Neural cell (in vitro differentiated cells): ENCODE measurements at regions not wholly inside any gene's neighbourhood (a gene's known extent, or its start where the extent isn't known, plus 50 kb on each side); places are given as distances from the start of the nearest gene placed in this dataset.

Experiments used
- EP300 ChIP-seq: fragments of 450-650 bp; conservative IDR thresholded peaks from 2 replicates; pipeline ENCODE4 v1.6.1; 2014; ENCODE audit warnings: antibody characterized with exemption, mild to moderate bottlenecking, moderate library complexity; ENCODE audit not compliant: poor library complexity, severe bottlenecking
- EZH2 ChIP-seq: fragments of 200-600, 300-800 bp; shearing (Covaris generic), sonication (generic); IDR thresholded peaks from 2 replicates; pipeline ENCODE4 v1.6.1; 2014; ENCODE audit warnings: antibody characterized with exemption, low read length, borderline replicate concordance, mild to moderate bottlenecking; ENCODE audit not compliant: insufficient read depth, poor library complexity, severe bottlenecking
- POLR2AphosphoS5 ChIP-seq: IDR thresholded peaks from 2 replicates; pipeline ENCODE4 v1.6.1; 2012
- RAD21 ChIP-seq: fragments of 450-650 bp; conservative IDR thresholded peaks from 2 replicates; pipeline ENCODE4 v1.6.1; 2014; ENCODE audit warnings: antibody characterized with exemption, mild to moderate bottlenecking, moderate library complexity
- TAF1 ChIP-seq: IDR thresholded peaks from 2 replicates; pipeline ENCODE4 v1.6.1; 2012; ENCODE audit warnings: low read depth
- TF ChIP-seq, protein P1 (sequence below): fragments of 450-650 bp; IDR thresholded peaks from 2 replicates; pipeline ENCODE4 v1.5.1; 2014; ENCODE audit warnings: antibody characterized with exemption, mild to moderate bottlenecking, moderate library complexity; ENCODE audit not compliant: poor library complexity, severe bottlenecking
- TF ChIP-seq, protein P2 (sequence below): IDR thresholded peaks from 2 replicates; pipeline ENCODE4 v1.6.1; 2012; ENCODE audit warnings: borderline replicate concordance

DNA sequence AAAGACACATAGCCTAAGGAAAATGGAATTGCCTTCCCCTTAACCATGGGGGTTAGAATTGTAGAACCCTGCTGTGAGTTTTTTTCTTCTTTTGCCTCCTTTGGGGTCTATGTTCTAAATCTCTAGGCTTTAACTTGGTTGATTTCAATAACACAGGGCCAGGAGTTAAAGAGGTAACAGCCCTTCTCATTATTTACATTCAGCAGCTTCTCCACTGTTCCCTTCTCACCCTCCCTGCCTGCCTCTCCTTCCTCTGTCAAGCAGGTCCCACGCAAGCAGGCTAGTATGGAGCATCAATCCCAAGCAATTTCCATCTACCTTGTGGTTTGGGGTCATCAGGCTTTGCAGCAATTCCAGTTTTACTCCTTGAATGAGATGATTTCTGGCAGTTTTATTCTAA lies 236.1 kb upstream of the G2E3 start:
- TF ChIP-seq EZH2 (no peak), RAD21 (no peak), POLR2AphosphoS5 (no peak), TAF1 (no peak), EP300 (no peak)
- TF ChIP-seq, protein P1, sequence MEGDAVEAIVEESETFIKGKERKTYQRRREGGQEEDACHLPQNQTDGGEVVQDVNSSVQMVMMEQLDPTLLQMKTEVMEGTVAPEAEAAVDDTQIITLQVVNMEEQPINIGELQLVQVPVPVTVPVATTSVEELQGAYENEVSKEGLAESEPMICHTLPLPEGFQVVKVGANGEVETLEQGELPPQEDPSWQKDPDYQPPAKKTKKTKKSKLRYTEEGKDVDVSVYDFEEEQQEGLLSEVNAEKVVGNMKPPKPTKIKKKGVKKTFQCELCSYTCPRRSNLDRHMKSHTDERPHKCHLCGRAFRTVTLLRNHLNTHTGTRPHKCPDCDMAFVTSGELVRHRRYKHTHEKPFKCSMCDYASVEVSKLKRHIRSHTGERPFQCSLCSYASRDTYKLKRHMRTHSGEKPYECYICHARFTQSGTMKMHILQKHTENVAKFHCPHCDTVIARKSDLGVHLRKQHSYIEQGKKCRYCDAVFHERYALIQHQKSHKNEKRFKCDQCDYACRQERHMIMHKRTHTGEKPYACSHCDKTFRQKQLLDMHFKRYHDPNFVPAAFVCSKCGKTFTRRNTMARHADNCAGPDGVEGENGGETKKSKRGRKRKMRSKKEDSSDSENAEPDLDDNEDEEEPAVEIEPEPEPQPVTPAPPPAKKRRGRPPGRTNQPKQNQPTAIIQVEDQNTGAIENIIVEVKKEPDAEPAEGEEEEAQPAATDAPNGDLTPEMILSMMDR: no peak
- TF ChIP-seq, protein P2, sequence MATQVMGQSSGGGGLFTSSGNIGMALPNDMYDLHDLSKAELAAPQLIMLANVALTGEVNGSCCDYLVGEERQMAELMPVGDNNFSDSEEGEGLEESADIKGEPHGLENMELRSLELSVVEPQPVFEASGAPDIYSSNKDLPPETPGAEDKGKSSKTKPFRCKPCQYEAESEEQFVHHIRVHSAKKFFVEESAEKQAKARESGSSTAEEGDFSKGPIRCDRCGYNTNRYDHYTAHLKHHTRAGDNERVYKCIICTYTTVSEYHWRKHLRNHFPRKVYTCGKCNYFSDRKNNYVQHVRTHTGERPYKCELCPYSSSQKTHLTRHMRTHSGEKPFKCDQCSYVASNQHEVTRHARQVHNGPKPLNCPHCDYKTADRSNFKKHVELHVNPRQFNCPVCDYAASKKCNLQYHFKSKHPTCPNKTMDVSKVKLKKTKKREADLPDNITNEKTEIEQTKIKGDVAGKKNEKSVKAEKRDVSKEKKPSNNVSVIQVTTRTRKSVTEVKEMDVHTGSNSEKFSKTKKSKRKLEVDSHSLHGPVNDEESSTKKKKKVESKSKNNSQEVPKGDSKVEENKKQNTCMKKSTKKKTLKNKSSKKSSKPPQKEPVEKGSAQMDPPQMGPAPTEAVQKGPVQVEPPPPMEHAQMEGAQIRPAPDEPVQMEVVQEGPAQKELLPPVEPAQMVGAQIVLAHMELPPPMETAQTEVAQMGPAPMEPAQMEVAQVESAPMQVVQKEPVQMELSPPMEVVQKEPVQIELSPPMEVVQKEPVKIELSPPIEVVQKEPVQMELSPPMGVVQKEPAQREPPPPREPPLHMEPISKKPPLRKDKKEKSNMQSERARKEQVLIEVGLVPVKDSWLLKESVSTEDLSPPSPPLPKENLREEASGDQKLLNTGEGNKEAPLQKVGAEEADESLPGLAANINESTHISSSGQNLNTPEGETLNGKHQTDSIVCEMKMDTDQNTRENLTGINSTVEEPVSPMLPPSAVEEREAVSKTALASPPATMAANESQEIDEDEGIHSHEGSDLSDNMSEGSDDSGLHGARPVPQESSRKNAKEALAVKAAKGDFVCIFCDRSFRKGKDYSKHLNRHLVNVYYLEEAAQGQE: no peak
